Smooth muscle cell (in vitro differentiated cells): ENCODE measurements at regions not wholly inside any gene's neighbourhood (a gene's known extent, or its start where the extent isn't known, plus 50 kb on each side); places are given as distances from the start of the nearest gene placed in this dataset.

Experiments
- DNase-seq: peaks from one replicate; lab custom pipeline; 2025; ENCODE audit not compliant: unreplicated experiment; lab: John Stamatoyannopoulos, UW
- H2AFZ ChIP-seq: fragments of 200-600 bp; sonication (generic); 2 replicates; pipeline ENCODE4 v1.6.0; 2016; ENCODE audit warnings: antibody characterized with exemption, low read depth, mild to moderate bottlenecking
- H3F3A ChIP-seq: fragments of 200-600 bp; sonication (generic); 2 replicates; pipeline ENCODE4 v1.6.0; 2017; ENCODE audit warnings: antibody characterized with exemption, low read depth
- H3K27ac ChIP-seq: fragments of 200-600 bp; sonication (generic); 2 replicates; pipeline ENCODE4 v1.5.1; 2016; ENCODE audit warnings: low read depth, mild to moderate bottlenecking
- H3K27me3 ChIP-seq: fragments of 200-600 bp; sonication (generic); 2 replicates; pipeline ENCODE4 v1.6.1; 2016; ENCODE audit warnings: low read depth, mild to moderate bottlenecking
- H3K36me3 ChIP-seq: fragments of 200-600 bp; sonication (generic); 2 replicates; pipeline ENCODE4 v1.5.1; 2016; ENCODE audit warnings: low read depth
- H3K4me1 ChIP-seq: fragments of 200-600 bp; sonication (generic); 2 replicates; pipeline ENCODE4 v1.5.1; 2016; ENCODE audit warnings: low read depth
- H3K4me2 ChIP-seq: fragments of 200-600 bp; sonication (generic); 2 replicates; pipeline ENCODE4 v1.6.0; 2016; ENCODE audit warnings: mild to moderate bottlenecking
- H3K4me3 ChIP-seq: fragments of 200-600 bp; sonication (generic); 2 replicates; pipeline ENCODE4 v1.5.1; 2016; ENCODE audit warnings: mild to moderate bottlenecking
- H3K79me2 ChIP-seq: fragments of 200-600 bp; sonication (generic); 2 replicates; pipeline ENCODE4 v1.6.0; 2016; ENCODE audit warnings: low read depth, mild to moderate bottlenecking
- H3K9ac ChIP-seq: fragments of 200-600 bp; sonication (generic); 2 replicates; pipeline ENCODE4 v1.6.0; 2016; ENCODE audit warnings: low read depth
- H3K9me3 ChIP-seq: fragments of 200-600 bp; sonication (generic); replicated peaks from 2 replicates; pipeline ENCODE4 v1.5.1; 2016; ENCODE audit warnings: low read depth
- H4K20me1 ChIP-seq: fragments of 200-600 bp; sonication (generic); 2 replicates; pipeline ENCODE4 v1.6.0; 2016; ENCODE audit warnings: low read depth
- WGBS: methylation state at CpG from one replicate; pipeline ENCODE4 v1.1.7; 2016; ENCODE audit warnings: low lambda C conversion rate; 5-methylcytosine and 5-hydroxymethylcytosine counted together
- TF ChIP-seq, protein P1 (sequence below): fragments of 200-600 bp; sonication (generic); IDR thresholded peaks from 2 replicates; pipeline ENCODE4 v1.5.1; 2017; ENCODE audit warnings: borderline replicate concordance, mild to moderate bottlenecking, antibody characterized with exemption; ENCODE audit not compliant: insufficient read depth, poor library complexity, severe bottlenecking

DNA sequence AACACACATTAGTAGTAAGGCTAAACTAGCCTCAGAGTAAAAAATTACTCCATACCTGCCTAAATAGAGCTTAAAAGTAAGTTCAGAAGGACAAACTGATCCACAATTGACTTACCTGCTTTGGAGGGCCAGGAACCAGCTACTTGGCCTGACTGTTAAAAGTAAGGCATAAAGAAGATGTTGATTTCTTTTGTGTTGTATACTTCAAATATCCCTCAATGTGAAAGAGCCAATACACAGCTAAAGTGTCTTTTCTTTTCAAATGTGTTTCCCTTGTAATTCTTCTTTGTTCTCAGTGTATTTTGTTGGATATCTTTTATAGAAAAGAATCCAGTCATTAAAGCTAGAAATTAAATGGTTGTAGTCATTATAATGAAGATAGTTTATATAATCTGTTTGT is 171.1 kb downstream of the TANC2 start:
- Histone ChIP-seq H3K79me2 (peaks cover 23% of the 10 kb centered on the region), H3K36me3 (no peaks in the 10 kb centered on the region)
- no peak for DNase-seq

DNA sequence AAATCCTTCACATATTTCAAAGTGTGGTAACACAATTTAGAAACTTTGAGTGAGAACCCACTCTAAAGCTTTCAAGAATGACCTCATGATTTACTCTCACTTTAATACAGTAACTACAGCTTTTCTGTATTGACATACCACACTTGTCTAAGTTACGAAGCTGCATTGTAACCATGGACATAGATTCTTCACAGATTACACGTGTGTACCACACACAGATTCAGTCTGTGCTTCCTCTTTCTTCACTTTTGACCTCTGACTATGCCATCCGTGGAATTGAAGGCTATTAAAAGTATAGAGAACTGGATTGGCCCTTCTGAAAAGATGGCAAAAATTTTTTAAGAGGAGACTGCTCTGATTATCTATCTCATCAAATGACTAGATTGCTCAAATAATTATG is 172.7 kb downstream of the TANC2 start:
- no peaks in the 10 kb centered on the region for H3F3A ChIP-seq
- peaks cover 68% of the 10 kb centered on the region for H4K20me1 ChIP-seq
- no peak overlapping the region for H3K4me2 ChIP-seq
- DNase-seq: no peak
- no peaks in the 10 kb centered on the region for H3K9me3 ChIP-seq
- H3K27ac ChIP-seq: no peak overlapping the region
- H3K27me3 ChIP-seq: no peaks in the 10 kb centered on the region
- H3K4me1 ChIP-seq: peaks cover 8% of the 10 kb centered on the region
- no peak overlapping the region for H3K9ac ChIP-seq
- no peaks in the 10 kb centered on the region for H3K36me3 ChIP-seq
- peaks cover 27% of the 10 kb centered on the region for H3K79me2 ChIP-seq
- H2AFZ ChIP-seq: no peak overlapping the region
- H3K4me3 ChIP-seq: no peak overlapping the region
- TF ChIP-seq, protein P1, sequence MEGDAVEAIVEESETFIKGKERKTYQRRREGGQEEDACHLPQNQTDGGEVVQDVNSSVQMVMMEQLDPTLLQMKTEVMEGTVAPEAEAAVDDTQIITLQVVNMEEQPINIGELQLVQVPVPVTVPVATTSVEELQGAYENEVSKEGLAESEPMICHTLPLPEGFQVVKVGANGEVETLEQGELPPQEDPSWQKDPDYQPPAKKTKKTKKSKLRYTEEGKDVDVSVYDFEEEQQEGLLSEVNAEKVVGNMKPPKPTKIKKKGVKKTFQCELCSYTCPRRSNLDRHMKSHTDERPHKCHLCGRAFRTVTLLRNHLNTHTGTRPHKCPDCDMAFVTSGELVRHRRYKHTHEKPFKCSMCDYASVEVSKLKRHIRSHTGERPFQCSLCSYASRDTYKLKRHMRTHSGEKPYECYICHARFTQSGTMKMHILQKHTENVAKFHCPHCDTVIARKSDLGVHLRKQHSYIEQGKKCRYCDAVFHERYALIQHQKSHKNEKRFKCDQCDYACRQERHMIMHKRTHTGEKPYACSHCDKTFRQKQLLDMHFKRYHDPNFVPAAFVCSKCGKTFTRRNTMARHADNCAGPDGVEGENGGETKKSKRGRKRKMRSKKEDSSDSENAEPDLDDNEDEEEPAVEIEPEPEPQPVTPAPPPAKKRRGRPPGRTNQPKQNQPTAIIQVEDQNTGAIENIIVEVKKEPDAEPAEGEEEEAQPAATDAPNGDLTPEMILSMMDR: no peak
- 74% methylated on average over 3 of the region's 3 CpGs for WGBS

More for the DNA sequence above, 171.1 kb downstream of the TANC2 start:
- H3K9me3 ChIP-seq: no peaks in the 10 kb centered on the region
- no peaks in the 10 kb centered on the region for H3F3A ChIP-seq
- no peak overlapping the region for H3K4me3 ChIP-seq
- peaks cover 63% of the 10 kb centered on the region for H4K20me1 ChIP-seq
- no peak overlapping the region for H2AFZ ChIP-seq
- TF ChIP-seq, protein P1: no peak
- H3K27me3 ChIP-seq: no peaks in the 10 kb centered on the region
- no peak overlapping the region for H3K27ac ChIP-seq
- no peak overlapping the region for H3K4me2 ChIP-seq
- peaks cover 8% of the 10 kb centered on the region for H3K4me1 ChIP-seq
- no peak overlapping the region for H3K9ac ChIP-seq

DNA sequence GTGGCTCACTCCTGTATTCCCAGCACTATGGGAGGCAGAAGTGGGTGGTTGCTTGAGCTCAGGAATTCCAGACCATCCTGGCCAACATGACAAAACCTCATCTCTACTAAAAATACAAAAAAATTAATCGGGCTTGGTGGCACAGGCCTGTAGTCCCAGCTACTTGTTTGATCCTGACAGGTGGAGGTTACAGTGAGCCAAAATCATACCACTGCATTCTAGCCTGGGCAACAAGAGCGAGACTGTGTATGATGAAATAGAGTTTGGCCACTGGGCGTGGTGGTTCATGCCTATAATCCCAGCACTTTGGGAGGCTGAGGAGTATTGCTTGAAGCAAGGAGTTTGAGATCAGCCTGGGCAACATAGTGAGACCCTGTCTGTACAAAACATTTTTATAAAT is 173.3 kb downstream of the TANC2 start:
- DNase-seq: no peak
- WGBS: 99% methylated on average over 3 of the region's 3 CpGs
- Histone ChIP-seq H4K20me1 (peaks cover 72% of the 10 kb centered on the region), H3K4me3 (no peak overlapping the region), H3K9ac (no peak overlapping the region), H3K9me3 (no peaks in the 10 kb centered on the region), H3K4me2 (no peak overlapping the region), H3K79me2 (peaks cover 26% of the 10 kb centered on the region), H3K4me1 (peaks cover 8% of the 10 kb centered on the region), H3K27ac (no peak overlapping the region), H2AFZ (no peak overlapping the region), H3F3A (no peaks in the 10 kb centered on the region), H3K27me3 (no peaks in the 10 kb centered on the region), H3K36me3 (no peaks in the 10 kb centered on the region)
- TF ChIP-seq, protein P1: no peak

DNA sequence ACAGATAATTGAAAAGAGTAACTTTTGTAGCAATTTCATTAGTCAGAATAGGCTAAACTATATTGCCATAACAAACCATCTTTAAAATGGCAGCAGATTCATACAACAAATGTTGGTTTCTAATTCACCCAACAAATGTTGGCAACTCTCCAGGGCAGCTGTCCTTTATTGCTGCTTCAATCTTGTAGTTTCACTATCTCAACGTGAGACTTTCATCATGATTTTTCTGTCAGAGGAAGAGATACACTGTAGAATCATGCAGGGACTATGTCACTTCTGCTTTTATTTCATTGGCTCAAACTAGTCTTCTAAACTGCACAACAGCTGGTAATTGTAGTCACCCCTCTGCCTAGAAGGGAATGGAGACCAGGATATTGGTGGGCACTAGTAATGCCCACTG is 174.2 kb downstream of the TANC2 start:
- H3K27me3 ChIP-seq: no peaks in the 10 kb centered on the region
- H3K4me1 ChIP-seq: peaks cover 8% of the 10 kb centered on the region
- no peak overlapping the region for H3K4me2 ChIP-seq
- H3K9me3 ChIP-seq: no peaks in the 10 kb centered on the region
- H3K36me3 ChIP-seq: no peaks in the 10 kb centered on the region
- peaks cover 25% of the 10 kb centered on the region for H3K79me2 ChIP-seq
- TF ChIP-seq, protein P1: no peak
- H3K27ac ChIP-seq: no peak overlapping the region
- H3K4me3 ChIP-seq: no peak overlapping the region
- no peak overlapping the region for H2AFZ ChIP-seq
- no peak overlapping the region for H3K9ac ChIP-seq
- H3F3A ChIP-seq: no peaks in the 10 kb centered on the region
- no peak for DNase-seq
- H4K20me1 ChIP-seq: peaks cover 68% of the 10 kb centered on the region
- 36% methylated on average over 1 of the region's 1 CpG for WGBS
